GM12864 (cell line): ENCODE measurements at regions not wholly inside any gene's neighbourhood (a gene's known extent, or its start where the extent isn't known, plus 50 kb on each side); places are given as distances from the start of the nearest gene placed in this dataset.

ENCODE experiments used
- DNase-seq: peaks from one replicate; pipeline ENCODE4 v3.0.0-alpha.2; 2011; ENCODE audit warnings: low read depth
- H3K4me3 ChIP-seq: 2 replicates; pipeline ENCODE4 v1.5.1; 2011; ENCODE audit warnings: mild to moderate bottlenecking, low read depth, low read length, control low read depth
- CTCF ChIP-seq: IDR thresholded peaks from 2 replicates; pipeline ENCODE4 v1.5.1; 2011; ENCODE audit warnings: low read depth, mild to moderate bottlenecking, moderate library complexity, low read length, control low read depth, inconsistent platforms; ENCODE audit errors: missing control alignments

- no peak for TF ChIP-seq CTCF
Measured at GRCh38 chr13:104691767-104692467, 1625.7 kb upstream of the SLC10A2 start.

GRCh38 chr13:104686484-104686883 is 1620.3 kb upstream of the SLC10A2 start:
- no peak overlapping the region for H3K4me3 ChIP-seq
- no peak for DNase-seq
- no peak for TF ChIP-seq CTCF

More at GRCh38 chr13:104691767-104692467, 1625.7 kb upstream of the SLC10A2 start:
- no peak overlapping the region for H3K4me3 ChIP-seq
- DNase-seq: no peak

GRCh38 chr13:104683789-104684188 is 1617.6 kb upstream of the SLC10A2 start:
- no peak for DNase-seq
- H3K4me3 ChIP-seq: no peak overlapping the region
- no peak for TF ChIP-seq CTCF

DNA sequence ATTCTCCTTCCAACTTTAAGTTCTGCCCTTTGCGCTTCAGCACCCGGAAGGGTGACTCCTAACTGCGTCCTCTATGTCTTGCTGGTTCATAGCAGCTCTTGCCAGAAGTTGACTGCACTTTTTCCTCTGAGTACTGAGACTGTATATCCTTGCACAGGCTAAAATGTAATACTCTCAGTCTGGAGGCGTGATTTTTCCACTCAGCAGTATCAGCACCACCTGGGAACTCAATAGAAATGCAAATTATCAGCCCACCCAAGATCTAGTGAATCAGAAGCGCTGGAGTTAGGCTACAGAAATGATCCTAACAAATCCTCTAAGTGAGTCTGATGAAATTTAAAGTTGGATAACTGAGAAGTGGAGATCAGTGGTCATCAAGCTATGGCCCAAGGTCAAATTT is 1611.9 kb upstream of the SLC10A2 start:
- no peak for TF ChIP-seq CTCF
- no peak overlapping the region for H3K4me3 ChIP-seq
- no peak for DNase-seq

DNA sequence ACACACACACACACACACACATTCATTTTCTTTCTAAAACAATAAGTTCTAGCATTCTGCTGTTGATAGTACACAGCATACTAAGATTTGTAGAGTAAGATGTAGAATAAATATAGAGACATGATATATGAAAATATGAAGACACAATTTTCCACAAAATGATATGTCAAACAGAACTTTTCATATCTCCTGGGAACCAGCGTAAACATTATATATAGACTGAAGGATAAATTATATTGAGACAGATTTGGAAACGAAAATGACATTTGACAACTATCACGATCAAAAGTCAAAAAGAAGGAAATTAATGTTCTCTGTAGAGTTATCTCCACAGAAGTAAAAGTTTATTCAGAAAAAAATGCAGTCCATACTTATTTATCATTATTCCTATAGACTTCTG is 1605.7 kb upstream of the SLC10A2 start:
- TF ChIP-seq CTCF: no peak
- DNase-seq: no peak
- H3K4me3 ChIP-seq: no peak overlapping the region

- no peak overlapping the region for H3K4me3 ChIP-seq
- TF ChIP-seq CTCF: no peak
- no peak for DNase-seq
Measured at GRCh38 chr13:104657196-104657595, 1591.0 kb upstream of the SLC10A2 start.

DNA sequence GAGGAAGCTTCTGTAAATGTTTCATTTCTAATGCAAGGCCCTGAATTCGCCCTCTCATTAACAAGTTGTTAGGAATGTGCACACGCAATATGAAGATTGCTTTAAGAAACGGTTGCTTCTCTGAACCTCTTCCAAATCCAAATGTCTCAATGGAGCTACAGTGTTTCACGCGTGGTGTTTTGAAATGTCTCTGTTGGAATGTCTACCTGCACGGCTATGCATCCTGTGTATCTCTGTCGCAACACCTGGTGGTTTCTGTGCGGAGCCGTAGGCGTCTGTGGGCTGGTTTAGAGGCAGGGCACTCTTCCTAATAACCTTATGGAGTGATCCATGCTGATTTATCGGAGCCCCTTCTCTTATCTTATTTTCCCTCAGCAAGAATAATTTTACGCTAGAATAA is 1584.2 kb upstream of the SLC10A2 start:
- no peak overlapping the region for H3K4me3 ChIP-seq
- TF ChIP-seq CTCF: no peak
- DNase-seq: no peak
